ENCODE measurements at regions not wholly inside any gene's neighbourhood (a gene's known extent, or its start where the extent isn't known, plus 50 kb on each side); places are given as distances from the start of the nearest gene placed in this dataset.
"Not testable (repeated sequence)": the region's sequence is repeated elsewhere in the genome, so short reads cannot be mapped to it uniquely, and the experiment has no call there.

DNA sequence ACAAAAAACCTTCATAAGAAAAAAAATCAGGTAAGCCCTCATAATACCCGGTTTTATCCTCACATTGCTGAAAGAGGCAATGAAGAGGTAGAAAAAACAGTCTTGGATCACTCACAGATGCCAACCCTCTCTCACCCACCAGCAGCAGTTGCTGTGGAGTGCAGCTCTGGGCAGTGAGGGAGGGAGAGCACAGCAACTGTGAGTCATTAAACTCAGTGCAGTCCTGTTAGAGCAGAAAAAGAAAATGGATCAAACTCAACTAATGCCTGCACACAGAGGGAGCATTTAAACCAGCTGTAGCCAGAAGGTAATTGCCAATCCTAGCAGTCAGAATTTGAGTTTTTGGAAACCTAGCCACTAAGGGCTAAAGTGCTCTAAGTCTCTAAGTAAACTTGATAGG is 1050.6 kb upstream of the ALCAM start:
- no peak for DNase-seq

DNA sequence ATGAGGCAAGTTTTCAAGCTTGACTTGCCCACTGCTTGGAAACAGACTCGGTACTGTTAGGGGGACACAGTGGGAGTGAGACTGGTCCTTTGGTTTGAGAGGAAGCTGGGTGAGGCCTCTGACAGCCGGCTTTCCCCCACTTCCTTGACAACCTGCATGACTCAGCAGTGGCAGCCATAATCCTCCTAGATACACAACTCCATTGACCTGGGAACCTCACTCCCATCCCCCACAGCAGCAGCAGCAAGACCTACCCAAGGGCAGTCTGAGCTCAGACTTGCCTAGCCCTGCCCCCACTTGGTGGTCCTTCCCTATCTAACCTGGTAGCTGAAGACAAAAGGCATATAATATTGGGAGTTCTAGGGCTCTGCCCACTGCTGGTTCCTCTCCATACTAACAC is 1043.5 kb upstream of the ALCAM start:
- no peak for DNase-seq

DNA sequence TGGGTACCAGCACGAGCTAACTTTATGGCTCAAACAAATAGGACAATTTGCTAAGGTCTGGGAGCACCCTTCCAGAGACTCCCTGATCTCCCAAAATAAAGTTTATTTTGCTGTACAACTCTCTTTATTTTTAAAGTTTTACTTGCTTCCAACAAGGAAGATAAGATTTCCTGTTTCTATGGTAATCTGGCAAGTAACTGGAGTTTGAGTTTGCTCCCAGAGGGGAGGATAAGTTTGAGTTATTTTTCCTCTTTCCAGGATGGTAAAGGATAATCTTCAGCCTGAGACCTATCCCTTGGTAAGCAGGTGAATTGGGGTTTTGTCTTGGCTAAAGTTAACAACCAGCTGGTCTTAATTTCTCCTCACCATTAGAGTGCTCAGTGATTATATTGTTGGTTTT is 1019.4 kb upstream of the ALCAM start:
- DNase-seq: no peak

DNA sequence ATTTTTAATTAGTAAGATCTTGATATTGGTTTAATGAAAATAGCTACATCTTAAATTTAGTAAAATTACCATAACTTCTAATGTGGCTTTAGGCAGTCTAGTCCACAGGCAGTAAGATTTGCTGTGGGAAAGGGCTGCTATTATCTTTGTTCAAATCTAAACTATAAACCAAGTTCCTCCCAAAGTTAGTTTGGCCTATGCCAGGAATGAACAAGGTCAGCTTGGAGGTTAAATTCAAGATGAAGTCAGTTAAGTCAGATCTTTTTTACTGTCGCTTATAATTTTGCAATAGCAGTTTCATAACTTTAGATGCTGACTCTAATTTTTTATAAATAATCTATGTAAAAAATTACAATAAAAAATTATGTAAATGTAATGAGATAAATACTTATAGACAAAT is 1016.9 kb upstream of the ALCAM start:
- DNase-seq: no peak

DNA sequence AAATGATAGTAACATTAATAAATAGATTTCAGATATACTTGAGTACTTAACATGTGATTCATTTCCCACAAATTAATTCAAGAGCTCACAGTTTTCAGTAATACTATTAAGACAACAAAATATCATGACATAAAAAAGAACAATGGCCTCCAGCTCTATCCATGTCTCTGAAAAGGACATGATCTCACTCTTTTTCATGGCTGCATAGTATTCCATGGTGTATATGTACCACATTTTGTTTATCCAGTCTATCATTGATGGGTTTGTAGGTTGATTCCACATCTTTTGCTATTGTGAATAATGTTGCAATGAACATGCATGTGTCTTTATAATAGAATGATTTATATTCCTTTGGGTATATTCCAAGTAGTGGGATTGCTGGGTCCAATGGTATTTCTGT is 1012.8 kb upstream of the ALCAM start:
- DNase-seq: no peak

DNA sequence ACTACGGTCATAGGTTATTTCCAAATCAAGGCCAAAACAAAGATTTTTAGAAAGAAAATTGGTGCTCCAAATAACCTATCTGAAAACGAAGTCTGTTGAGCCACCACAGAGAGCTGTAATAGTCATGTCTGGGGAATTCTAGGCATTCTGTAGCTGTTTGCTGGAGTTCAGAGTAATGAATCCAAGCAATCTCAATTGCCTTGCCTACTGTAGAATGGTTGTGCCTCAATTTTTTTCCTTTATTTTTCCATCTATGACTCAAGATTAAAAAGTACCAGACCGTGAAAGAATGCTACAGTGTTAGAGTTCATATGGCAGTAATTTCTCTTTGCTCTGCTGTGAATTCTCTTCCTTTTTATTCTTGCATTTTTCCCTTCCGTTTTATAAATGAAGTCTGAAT is 1007.2 kb upstream of the ALCAM start:
- no peak for DNase-seq

DNA sequence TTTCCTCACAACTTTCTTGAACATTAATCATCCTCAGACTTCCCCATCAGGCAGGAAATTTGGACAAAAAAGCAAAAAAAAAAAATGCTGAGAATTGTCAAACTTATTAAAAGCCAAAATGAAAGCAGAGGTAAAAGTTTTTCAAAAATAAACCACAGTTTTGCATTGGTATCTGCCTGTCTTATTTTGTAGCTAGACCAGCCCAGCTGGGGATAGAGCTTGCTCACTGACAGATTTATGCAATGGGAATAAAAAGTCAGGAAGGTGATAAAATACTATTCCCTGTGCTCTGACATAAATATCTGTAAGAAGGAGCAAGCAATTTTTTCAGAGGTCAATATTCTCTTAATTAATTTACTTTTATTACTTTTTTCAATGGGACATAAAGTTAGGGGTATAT is 1006.7 kb upstream of the ALCAM start:
- no peak for DNase-seq

DNA sequence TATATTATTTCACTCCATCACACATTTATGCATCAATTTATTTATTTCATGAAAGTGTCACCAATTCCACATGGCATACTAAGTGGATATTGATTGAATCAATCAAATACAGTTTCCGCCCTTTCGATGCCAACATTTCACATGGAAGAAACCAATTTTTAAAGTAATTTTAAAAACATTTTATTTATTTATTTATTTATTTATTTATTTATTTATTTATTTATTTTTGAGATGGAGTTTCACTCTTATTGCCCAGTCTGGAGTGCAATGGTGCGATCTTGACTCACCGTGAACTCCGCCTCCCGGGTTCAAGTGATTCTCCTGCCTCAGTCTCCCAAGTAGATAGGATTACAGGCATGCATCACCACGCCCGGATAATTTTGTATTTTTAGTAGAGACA is 1005.0 kb upstream of the ALCAM start:
- not testable (repeated sequence) for DNase-seq

DNA sequence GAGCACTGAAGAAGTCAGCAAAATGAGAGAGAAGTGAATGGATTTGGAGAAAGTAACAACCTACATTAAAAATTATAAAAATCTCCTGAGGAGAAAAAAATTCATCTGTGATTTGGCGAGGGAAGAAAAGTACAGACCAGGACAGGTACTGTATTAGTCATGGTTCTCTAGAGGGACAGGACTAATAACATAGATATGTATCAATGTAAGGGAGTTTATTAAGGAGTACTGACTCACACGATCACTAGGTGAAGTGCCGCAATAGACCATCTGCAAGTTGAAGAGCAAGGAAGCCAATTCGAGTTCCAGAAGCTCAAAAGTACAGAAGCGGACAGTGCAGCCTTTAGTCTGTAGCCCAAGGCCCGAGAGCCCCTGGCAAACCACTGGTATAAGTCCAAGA is 1004.4 kb upstream of the ALCAM start:
- no peak for DNase-seq

DNA sequence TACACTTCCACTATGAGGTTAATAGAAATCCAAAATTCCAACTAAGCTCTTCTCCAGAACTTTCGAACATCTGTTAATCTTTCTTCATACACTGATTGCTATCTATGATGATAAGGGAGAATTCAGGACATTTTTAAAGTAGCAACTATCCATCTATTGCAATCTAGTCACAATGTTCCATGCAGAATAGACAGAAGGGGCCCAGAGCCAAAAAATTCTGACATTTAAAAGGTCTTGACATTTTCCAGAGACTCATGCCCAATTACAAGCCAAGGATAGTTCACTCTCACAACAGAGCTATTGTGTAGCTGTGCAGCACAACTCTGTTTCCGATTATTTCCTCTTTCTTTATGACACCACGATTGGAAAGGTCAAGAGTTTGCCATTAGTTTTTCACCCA is 999.7 kb upstream of the ALCAM start:
- no peak for DNase-seq

DNA sequence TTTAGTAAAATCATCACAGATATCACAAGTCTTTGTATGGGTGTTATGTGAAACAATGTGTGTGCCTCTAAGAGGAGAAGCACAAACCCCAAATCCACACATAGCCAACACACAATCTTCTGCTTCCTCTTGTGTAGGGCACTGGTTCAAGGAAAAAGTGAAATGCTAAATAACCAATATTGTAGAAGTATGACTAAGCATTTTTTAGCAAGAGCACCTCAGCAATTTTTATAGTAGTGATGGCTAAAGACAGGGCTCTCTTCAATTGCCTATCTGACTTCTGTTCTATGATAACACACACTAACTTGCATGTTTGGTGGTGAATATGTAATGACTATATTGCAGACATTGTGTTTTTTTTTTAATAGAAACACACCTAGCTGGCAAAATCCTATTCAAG is 997.9 kb upstream of the ALCAM start:
- DNase-seq: no peak

DNA sequence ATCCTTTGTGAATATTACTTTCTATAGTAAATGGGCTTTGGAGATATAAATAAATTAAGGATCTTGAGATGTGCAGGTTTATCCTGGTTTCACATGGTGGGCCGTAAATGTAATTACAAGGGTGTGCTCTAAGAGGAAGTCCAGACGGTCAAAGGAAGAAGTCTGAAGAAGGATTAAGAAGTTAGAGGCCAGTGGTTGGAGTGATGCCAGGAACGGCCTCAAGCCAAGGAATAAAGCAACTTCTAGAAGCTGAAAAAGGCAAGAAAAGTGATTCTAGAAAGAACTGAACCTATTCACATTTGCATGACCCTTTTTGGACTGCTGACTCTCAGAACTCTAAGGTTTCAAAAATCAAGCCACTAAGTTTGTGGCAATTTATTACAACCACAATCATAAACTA is 981.3 kb upstream of the ALCAM start:
- no peak for DNase-seq

DNA sequence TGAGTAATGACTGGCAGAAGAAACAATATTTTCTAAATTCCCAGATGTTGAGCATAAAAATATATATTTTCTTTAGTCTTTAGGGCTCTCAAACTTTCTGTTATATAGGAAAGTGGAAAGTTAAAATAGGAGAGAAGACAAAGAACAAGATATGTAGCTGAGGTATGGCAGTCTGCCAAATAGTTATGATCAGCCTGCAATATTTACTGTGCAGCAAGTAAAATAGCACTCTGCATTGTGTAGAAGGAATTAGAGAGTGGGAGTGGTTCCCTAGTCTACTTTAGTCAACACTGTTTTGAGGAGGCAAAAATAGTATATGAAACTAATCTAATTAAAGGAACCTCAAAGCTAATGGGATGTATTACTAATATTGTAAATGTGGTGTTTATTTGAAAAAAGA is 978.1 kb upstream of the ALCAM start:
- DNase-seq: peak; percentile 16

DNA sequence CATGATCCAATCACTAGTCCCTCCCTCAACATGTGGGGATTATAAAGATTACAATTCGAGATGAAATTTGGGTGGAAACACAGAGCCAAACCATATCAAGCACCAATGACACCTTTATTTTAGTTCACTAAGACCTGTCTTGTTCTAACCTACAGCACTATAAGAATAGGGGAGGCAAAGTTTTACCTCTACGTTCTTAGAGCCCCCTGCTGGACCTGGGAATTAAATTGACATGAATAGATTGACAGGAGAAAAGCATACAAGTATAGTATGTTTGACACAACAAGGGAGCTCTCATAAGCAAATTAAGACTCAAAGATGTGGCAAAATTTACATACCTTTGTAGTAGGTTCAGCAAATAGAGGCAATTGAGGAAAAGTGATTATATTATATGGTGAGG is 974.4 kb upstream of the ALCAM start:
- no peak for DNase-seq

DNA sequence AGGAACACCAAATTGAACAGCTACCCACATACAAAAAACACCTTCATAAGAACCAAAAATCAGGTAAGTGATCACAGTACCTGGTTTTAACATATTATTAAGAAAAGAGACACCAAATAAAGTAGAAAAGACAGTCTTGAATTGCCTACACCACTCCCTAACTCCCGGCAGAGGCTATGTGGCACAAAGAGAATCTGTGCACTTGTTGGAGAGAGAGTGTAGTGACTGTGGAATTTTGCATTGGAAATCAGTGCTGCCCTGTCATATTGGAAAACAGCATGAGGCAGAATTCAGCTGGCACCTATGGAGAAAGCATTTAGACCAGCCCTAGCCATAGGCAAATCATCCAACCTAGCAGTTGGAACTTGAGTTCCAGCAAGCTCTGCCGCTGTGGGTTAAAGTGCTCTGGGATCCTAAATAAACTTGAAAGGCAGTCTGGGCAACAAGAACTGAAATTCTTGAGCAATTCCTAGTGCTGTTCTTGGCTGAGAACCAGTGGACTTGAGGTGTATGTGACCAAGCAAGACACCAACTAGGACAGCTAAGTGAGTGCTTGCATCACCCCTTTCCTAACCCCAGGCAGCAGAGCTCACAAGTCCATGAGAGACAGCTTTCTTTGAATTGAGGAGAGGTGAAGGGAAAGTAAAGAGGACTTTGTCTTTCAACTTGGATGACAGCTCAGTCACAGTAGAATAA is 969.6 kb upstream of the ALCAM start:
- DNase-seq: no peak

DNA sequence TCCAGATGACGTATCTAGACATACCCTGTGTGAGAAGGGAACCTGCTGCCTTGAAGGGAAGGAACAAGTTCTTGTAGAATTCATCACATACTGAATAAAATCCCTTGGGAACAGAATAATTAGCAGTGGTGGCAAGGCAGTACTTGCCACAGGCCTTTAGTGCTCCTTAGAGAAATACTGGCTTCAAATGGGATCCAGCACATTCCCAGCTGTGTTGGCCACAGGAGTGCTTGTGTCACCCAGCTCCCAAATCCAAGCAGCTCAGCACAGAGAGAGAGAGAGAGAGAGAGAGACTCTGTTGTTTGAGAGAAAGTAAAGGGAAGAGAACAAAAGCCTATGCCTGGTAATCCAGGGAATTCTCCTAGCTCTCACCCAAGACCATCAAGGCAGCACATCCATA is 969.0 kb upstream of the ALCAM start:
- no peak for DNase-seq

DNA sequence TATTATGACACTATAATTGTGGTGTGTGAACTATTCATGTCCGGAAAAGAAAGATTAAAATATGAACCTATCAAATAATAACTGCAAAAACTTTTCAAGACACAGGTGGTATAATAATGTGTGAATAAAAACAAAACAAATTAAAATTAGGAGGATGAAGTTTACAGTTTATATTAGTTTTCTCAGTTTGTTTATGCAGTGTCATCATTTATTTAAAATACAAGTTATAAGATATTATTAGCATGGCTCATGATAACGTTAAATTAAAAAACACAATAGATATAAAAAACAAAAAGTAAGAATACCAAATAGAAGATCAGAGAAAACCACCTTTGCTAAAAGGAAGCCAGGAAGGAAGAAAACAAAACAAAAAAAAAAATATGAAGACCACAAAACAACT is 963.8 kb upstream of the ALCAM start:
- no peak for DNase-seq

DNA sequence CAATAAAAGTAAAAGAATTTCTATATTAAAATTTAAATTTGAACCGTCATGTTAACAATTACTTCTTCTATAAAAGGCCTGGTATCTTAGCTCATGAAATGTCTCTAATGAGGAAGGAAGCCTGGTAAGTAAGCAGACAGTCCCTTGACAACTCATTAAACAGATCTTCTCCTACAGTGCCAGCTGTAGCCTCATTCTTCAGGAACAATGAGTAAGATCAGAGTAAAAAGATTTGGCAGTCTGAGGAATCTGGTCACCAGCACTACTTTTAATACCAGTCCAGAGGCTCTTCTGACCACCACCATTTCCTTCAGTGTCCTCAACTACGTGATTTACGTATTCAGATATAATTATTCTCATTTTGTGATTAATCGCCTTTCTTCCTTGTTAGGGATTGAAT is 955.0 kb upstream of the ALCAM start:
- DNase-seq: no peak

DNA sequence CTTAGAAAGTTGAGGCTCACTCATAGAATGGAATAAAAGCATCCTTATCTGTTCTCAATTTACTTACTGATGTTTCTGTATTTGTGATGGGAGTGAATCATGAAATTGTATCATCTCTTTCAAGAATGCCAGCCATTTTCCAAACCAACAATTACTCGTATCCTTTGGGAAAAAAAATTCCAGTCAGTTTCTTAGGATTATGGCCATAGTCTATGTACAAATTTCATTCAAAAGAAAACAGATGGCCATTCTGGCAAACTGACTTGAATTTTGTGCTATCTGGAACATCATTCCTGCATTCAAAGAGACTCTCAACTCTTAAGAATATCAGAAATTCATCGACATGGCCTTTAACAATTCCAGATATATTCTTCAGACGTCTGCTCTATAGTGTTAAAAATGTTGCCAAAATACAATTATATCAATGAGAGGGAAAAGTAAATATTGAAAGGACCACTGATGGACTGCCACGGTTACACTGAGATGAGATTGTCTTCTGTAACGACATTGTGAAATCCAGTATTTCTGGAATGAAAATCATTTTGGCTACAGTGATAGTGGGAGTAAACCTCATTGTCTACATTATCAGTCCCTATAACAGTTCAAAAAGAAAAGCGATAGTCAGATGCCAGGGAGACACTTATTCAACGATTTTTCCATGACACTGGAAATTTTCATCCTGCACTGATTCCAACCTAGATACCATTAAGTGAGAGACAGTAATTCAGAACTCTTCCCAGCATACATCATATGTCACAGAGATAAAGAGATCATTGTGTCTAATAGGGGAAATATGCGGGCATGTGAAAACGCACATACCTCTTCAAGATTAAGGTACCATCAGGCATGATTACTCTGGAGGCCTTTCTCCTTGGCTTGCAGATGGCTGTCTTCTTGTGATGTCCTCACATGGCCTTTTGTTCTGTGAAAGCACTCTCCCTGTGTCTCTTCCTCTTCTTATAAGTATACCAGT is 953.8 kb upstream of the ALCAM start:
- DNase-seq: no peak

DNA sequence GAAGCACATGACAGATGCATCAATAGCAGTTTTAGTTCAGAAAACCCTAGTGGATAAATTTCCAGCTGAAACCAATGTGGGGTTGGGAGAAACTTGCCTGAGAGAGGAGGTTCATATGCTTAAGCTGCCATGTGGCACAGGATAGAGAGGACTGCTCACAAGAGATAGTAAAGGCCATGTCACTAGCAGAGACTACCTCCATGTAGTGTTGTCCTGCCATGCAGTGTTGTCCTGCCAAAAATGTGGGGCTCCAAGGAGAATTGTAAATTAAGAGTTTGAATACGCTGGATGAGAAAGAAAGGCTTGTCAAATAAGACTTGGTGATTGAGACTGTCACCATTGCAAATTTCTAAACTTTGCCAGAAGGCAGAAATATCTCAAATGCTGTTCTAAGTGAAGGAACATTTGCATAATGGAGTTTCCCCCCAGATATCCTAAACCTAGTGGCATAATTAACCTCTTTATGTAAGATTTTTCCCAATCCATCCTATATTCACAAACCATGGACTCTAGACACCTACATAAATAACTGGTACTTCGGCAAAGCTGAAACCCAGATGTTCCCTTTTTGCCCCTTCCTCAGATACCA is 938.3 kb upstream of the ALCAM start:
- no peak for DNase-seq

DNA sequence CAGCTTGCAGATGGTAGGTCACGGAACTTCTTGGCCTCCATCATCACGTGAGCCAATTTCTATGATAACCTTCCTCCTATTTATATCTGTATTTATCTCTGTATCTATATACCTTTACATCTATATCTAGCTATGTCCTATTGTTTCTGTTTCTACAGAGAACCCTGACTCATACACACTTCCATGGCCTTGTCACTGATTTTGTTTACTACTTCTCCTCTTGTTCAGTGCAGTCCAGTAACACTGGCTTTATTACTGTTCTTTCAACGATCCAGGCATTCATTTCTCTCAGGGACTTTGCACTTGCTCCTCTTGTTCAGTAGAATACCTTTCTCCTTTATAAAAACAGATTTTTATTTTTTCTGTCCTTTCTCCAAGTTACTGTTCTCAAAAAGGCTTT is 937.0 kb upstream of the ALCAM start:
- no peak for DNase-seq

DNA sequence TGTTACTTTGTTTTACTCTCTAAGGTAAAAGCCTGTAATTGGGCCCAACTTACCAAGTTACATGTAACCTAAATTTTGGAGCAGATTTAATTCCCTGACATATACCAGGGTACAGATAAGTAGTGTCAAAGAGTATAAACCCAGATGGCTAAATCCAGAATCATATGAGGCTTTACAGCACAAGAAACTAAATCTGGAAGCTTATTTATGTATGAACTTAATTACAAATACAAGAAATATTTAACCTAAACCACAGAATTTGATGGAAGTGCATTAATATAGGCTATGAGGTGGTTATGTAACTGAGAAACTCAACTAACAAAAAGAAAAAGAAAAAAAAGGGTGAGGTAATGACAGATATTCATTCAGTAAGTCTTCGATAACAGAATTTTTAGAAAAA is 930.2 kb upstream of the ALCAM start:
- DNase-seq: no peak

DNA sequence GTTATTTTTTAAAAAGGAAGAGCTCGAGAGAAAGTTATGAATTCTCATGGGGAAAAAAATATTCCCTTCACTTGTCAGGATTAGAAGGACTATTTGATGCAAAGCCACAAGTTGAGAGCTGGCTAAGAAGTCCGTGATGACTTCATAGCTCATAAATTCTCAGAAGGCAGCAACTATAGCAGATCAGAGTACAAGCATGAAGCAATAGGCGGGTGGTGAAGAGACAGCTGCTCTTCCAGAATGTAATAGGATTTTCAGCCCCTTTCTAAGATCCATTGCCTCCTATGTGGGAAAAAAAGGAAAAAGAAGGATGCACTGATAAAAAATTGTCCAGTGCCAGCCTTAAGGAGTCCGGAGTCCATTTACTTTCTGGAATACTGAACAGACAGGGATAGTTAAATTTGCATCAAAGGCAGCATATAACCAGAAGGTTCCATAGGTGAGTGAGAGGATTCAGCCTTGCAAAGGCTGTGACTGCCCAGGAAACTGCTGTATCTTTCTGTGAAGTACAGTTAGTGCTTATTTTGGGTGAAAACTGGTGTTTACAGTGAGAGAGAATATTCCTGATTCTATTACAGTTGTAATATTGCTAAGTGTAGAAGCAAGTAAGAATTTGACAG is 929.5 kb upstream of the ALCAM start:
- no peak for DNase-seq

DNA sequence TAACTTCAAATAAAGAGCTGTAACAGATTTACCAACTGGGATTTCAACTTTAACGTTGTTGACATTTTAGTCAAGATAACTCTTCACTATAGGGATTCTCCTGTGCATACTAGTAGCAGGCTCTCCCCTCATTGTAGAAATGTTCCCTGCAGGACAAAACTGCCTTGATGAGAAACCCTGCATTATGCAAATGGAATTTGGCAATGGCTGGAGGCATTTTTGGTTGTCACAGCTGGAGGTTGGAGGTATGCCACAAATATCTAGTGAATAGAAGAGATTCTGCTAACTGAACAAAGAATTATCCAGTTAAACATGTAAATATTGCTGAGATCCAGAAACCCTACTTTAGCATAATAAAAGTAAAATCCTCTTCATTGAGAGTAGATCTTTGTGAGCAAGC is 928.8 kb upstream of the ALCAM start:
- no peak for DNase-seq

Data from NCI-H187 treated with DMSO at 0.1 percent for 48 hours (cell line).